GM18519 (cell line): ENCODE measurements at regions not wholly inside any gene's neighbourhood (a gene's known extent, or its start where the extent isn't known, plus 50 kb on each side); places are given as distances from the start of the nearest gene placed in this dataset.

Experiments used
- ATAC-seq: cut with Tn5 transposase; IDR thresholded peaks from one replicate; pipeline ENCODE4 v1.9.1; 2021; ENCODE audit warnings: mild to moderate bottlenecking, moderate library complexity; ENCODE audit not compliant: unreplicated experiment, low FRiP score

- no peak for ATAC-seq
These were observed 1057.0 kb upstream of the CNTN5 start for GRCh38 chr11:97963528-97964331.

- ATAC-seq, result no peak
These were observed 1056.3 kb upstream of the CNTN5 start for GRCh38 chr11:97964332-97965004.

DNA sequence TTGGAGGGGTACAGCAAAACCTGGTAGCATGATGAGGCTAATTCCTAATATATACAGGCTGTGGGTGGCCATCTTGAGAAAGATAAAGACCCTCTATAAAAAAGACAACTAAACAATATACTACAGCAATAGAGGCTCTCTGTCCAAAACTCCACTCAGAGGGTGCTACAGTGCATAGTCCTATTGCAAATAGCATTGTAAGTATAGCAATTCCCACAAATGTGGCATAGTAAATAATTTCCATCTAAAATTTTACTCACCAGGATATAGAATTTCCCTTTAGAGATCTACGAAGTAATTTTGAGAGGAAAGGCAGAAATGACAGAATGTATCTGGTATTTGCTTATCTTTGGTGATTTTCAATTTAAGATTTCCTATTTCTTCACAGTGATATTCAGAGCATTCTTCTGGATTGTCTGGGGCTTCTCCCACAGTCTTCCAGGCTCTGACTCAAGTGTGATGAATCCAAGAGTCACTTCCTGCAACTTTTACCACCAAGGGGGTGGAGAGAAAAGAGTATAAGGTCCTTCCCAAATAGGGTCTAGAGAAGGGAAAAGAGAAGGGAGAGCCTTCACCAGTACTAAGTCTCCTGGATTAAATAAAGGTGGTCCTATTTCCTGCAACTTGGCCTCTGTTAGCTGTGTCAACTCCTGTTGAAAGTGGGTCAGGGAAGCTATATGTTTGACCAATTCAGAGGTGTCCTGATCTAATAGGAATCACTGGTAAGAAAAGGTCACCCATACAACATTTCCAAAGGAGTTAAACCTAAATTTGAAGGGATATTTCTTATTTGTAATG lies 1054.7 kb upstream of the CNTN5 start:
- no peak for ATAC-seq

GRCh38 chr11:97966901-97967300 lies 1053.8 kb upstream of the CNTN5 start:
- no peak for ATAC-seq

DNA sequence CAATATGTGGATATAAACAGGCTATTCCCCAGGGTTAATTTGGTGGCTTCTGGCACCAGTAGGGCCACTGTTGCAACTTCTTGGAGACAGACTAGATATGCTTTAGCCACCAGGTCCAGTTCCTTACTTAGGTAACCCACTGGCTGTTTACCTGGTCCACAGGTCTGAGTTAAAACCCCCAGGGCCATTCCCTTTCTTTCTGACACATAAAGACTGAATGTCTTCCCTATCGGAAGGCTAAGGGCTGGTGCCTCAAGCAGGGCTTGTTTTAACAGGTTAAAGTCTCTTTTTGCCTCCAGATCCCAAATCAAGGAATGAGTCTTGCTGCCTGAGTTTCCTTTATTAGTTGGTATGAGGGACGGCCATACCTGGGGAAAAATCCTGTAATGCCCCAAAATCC lies 1052.7 kb upstream of the CNTN5 start:
- ATAC-seq, result no peak

DNA sequence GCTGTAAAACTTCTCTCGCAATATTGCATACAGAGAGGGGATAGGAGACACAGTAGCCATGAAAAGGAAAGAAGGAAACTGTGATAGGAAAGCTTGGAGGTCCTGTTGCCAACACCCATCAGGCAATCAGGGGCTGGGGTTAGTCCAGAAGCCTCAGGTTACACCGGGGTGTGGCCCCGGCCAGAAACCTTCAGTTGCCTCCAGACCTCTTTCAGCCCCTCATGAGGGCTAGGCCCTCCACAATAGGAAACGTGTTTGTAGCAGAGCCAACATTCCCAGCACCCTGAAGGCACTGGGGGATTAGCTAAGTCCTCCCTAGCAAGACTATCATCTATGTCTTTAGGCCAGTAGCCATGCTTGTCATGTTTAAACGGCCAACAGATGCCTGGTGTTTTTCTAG lies 1048.0 kb upstream of the CNTN5 start:
- no peak for ATAC-seq

- no peak for ATAC-seq
These were observed 1047.3 kb upstream of the CNTN5 start for GRCh38 chr11:97973352-97973857.

- ATAC-seq, result no peak
These were observed 1045.8 kb upstream of the CNTN5 start for GRCh38 chr11:97974798-97975498.

GRCh38 chr11:97977726-97978125 lies 1043.0 kb upstream of the CNTN5 start:
- ATAC-seq, result no peak

- no peak for ATAC-seq
These were observed 1041.0 kb upstream of the CNTN5 start for GRCh38 chr11:97979741-97980140.

GRCh38 chr11:97982512-97982911 lies 1038.2 kb upstream of the CNTN5 start:
- ATAC-seq, result no peak

DNA sequence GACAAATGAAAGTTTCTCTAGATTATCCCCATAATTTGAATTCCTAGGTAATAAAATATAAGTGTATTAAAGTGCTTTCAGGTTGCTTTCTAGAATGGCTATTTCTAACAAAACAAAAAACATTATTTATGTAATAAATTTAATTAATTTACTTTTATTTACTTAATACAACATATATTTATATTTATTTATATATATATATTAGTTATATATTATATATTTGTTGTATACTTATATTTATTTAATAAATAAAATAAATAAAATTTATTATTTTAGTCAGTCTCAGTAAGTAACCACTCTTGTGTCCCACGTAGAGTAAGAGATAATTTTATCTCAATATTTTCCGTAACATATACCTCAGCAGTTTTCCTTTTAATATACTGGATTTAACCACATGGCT lies 1031.6 kb upstream of the CNTN5 start:
- no peak for ATAC-seq

- ATAC-seq, result no peak
These were observed 1030.4 kb upstream of the CNTN5 start for GRCh38 chr11:97990162-97990920.

DNA sequence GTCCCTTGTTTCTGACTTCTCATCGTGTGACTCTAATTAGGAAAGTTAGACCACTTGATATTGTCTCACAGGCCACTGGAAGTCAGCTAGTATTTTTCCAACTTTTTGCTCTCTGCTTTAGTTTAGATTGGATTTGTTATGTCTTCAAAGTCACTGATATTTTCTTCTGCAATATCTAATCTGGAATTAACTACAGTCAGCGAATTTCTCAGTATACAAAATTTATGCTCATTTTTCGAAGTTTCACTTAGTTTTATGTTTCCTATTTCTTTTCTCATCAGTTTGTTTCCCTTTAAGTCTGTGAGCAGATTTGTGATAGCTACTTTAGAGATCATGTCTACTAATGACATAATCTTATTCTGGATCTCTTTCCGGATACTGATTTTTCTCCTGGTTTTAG lies 1027.2 kb upstream of the CNTN5 start:
- ATAC-seq, result no peak

GRCh38 chr11:97995874-97996273 lies 1024.9 kb upstream of the CNTN5 start:
- ATAC-seq, result no peak

GRCh38 chr11:97996762-97997161 lies 1024.0 kb upstream of the CNTN5 start:
- no peak for ATAC-seq

- no peak for ATAC-seq
These were observed 1017.0 kb upstream of the CNTN5 start for GRCh38 chr11:98003606-98004371.

- no peak for ATAC-seq
These were observed 1013.7 kb upstream of the CNTN5 start for GRCh38 chr11:98007072-98007471.

GRCh38 chr11:98027652-98028051 lies 993.1 kb upstream of the CNTN5 start:
- ATAC-seq, result no peak
